Lung microvascular endothelial cell (primary cell): ENCODE measurements at regions not wholly inside any gene's neighbourhood (a gene's known extent, or its start where the extent isn't known, plus 50 kb on each side); places are given as distances from the start of the nearest gene placed in this dataset.

Experiments used
- DNase-seq, 2 donors: peaks; one replicate each; pipeline versions ENCODE4 v3.0.0 to v3.0.0-alpha.2; 2010; ENCODE audit warnings: low read depth in 2 of 2

GRCh38 chr9:115717711-115718173 lies 435.8 kb upstream of the PAPPA start:
- no peak for DNase-seq

- no peak for DNase-seq
Observed at GRCh38 chr9:115730396-115730795, 423.2 kb upstream of the PAPPA start.

- no peak for DNase-seq
Observed at GRCh38 chr9:115730845-115731244, 422.7 kb upstream of the PAPPA start.

- DNase-seq, result no peak
Observed at GRCh38 chr9:115733318-115734110, 420.1 kb upstream of the PAPPA start.

DNA sequence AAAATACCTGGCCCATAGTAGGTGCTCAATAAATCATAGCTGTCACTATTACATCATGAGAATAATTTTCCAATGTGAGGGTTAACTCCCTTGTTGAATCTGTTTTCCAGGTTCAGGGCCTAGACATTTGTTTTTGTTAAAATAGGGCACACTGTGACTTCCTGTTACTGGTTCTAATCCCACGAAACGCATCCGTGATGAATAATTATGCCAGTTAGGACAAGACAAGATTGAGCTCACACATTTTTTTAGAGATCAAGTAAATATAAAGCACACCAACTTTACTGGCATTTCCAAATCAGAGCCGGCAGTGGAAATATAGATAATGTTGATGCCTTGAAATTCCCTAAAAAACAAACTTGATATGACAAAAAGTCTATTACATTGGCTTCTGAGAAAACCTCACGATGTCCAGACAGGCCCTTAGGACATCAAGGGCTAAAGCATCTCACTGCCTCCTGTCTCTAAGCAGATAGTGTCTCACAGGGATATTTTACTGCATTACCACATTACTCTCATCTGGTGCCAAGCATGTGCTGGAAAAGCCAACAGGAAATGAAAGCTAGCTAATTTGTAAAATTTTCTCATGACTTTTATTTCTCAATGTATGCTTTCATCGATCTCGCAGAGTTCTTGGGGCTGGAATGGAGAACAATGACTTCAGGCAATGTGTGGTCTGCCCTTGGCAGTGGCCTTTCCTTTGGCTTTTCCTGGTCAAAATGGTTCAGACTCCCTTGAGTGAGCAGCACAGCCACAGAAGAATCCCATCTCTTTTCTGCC lies 414.3 kb upstream of the PAPPA start:
- no peak for DNase-seq

- DNase-seq, result no peak
Observed at GRCh38 chr9:115740986-115741385, 412.6 kb upstream of the PAPPA start.

DNA sequence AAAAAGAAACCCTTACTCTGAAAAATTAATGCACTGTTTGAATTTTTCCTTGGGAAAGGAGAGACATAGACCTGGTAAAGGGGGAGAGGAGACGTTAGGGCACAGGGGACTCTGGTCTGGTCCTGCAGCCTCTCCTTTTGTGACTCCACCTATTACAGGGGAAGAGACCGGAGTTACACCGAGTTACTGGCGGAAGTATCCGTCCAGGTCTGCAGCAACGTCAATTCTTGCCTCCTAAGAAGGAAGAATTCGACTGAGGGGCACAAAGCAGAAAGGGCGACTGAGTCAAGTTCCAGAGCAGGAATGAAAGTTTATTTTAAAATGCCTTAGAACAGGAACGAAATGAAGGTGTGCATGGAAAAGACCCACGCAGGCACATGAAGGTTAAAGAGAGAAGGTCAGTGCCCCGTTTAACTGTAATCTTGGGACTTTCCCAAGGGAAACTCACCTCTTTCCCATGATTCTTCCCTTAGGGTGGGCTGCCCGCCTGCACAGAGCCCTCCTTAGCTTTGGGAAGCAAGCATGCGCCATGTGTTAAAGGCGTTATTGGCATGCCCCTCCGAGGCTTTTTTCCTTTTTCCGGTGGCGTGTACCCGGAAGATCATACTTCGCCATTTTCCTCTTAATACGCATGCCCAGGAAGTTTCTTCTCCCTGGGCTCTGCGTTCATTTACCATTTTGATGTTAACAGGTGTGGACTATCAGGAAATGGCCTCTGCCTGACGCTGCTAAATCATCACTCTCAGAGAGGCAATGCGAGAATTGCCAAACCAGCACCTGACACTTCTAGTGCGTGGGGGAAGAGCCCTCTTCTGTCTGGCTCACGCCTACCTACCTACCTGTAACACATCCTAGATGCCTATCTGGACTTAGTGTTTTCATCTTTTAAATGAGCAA lies 409.6 kb upstream of the PAPPA start:
- DNase-seq, result no peak

- DNase-seq, result no peak
Observed at GRCh38 chr9:115746496-115746895, 407.1 kb upstream of the PAPPA start.

GRCh38 chr9:115747731-115748130 lies 405.9 kb upstream of the PAPPA start:
- DNase-seq, result no peak

DNA sequence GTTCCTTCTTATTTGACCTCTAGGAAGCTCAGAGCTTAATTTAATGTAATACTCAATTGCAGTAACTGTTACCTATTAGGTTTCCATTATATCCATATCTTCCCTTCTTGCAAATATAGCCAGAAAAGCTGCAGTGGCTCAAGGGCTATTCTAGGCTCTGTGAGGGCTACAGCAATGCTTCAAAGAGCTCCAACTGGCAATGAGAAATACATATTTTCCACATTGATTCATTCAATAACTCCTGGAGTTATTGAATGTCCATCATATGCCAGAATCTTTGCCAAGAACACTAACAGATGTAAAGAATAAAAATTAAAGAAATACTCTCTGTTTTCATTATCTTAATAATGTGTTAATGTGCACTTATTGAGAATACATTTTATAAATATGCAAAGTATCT lies 396.9 kb upstream of the PAPPA start:
- DNase-seq, result no peak

- no peak for DNase-seq
Observed at GRCh38 chr9:115757461-115757860, 396.1 kb upstream of the PAPPA start.

DNA sequence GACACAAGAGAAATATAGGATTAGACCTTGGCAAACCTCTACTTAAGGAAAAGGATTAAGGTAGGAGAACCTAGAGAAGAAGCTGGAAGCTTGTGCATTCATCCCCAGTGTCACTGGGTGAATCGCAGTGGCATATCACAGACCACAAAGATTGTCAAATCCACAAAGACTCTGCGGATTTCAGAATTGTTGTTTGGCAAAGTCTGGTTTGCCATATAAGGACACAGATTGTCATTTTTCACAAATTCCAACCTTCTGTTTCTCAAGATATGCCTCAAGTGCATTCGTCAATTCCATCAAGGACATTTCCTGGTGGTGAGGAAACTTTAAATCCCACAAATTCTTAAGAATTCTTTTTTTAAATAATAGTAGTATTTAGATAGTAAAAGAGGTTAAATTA lies 395.1 kb upstream of the PAPPA start:
- no peak for DNase-seq

DNA sequence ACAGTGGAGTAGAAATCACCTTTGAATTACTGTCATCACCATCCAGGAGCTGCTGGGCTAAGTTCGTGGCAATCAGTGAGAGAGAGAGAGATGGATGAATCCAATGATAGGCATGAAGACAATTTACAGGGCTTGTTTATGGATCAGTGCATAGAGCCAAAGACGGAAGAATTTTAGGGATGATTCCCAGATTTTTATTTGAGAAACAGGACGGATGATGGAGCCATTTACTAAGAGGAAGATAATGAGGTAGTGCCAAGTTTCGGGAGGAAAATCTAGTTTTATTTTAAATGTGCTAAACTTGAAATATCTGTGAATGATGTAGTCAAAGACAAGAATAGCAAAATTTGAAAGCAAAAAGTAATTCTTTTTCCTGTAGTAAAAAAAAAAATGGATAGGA lies 394.2 kb upstream of the PAPPA start:
- DNase-seq, result no peak

- DNase-seq, result no peak
Observed at GRCh38 chr9:115764645-115765044, 388.9 kb upstream of the PAPPA start.

DNA sequence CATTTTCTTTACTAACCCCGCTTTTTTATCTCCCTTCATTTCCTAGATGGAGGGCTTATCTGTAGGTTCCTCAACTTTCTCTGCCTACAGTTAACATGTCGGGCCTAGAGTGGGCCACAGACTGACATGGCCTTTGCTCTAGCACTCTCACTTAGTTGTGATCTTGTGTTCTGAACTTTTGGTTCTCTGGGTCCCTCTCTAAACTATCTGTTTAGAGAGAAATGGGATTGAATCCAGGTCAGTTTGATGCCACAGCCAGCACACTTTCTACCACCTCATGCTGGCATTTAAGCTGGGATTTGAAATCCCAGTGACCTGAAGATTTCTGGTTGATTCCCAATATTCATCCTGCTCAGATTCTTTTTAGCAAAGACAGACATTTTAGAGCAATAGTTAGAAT lies 388.5 kb upstream of the PAPPA start:
- DNase-seq, result no peak

DNA sequence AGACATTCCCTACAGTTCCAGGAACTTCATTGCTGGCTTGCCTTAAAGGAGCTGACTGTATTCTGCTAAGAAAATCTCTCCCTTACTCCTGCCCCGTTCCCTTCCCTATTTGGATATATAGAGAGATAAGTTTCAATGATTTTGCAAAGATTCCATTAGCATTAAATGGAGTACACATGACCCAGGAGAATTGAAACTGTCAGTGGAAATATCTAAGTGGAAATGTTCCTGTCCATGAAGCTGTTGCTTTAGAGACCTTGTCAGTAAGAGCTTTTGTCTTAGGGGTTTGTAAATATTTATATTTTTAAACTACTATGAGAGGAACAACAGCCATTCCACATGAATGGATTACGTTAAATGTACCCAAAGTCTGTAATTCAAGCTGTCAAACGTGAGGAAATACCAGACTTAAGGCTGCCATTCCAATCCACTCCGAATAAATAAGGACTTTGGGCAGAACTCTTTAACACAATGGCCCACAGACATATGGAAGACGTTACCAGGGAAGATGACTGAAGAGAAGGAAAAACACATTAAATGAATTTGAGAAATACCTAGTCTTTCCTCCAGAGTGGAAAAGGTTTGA lies 387.1 kb upstream of the PAPPA start:
- no peak for DNase-seq

- DNase-seq, result no peak
Observed at GRCh38 chr9:115770521-115770920, 383.1 kb upstream of the PAPPA start.

GRCh38 chr9:115775659-115776058 lies 377.9 kb upstream of the PAPPA start:
- no peak for DNase-seq

DNA sequence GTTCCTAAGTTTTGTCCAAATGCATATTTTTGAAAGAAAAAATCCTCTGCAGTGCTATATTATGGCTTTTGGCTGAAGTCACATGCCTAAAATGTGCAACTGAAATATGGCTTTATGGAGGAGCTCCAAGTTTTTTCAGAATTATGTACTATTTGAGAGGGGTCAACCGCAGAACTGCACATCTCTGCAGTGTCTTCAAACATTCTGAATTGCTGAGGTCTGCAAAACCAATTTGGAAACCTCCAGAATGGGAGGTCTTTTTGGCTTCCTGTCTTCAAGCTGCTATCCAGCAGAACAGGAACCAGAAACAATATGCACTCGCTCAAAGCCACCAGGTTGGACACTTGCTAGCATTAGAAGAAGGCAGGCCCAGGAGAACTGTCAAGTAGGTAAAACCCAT lies 376.0 kb upstream of the PAPPA start:
- no peak for DNase-seq

GRCh38 chr9:115781070-115781736 lies 372.4 kb upstream of the PAPPA start:
- no peak for DNase-seq

DNA sequence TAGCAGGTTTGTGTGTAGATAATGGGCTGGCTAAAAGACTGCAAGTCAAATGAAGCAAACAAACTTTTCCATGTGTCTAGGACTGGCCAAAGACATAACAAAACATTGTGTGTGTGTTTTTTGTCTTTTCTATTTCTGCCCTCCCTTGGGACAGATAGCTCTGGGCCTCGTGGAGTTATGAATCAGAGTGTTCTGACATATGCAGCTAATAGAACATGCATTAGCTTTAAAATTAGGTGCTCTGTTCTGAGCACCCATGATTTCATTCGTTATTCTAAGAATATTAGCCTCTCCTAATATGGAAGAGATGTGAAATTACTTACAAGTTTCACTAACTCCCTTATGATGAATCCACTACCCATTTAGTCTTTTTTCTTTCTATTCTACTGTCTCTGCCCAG lies 367.3 kb upstream of the PAPPA start:
- DNase-seq, result no peak
